ENCODE measurements at regions not wholly inside any gene's neighbourhood (a gene's known extent, or its start where the extent isn't known, plus 50 kb on each side); places are given as distances from the start of the nearest gene placed in this dataset.

- no peak for DNase-seq
- TF ChIP-seq CTCF (IDR thresholded peaks at IDR 0.05): no peak
Measured at GRCh38 chr18:30405038-30405437, 637.5 kb downstream of the DSC3 start.

DNA sequence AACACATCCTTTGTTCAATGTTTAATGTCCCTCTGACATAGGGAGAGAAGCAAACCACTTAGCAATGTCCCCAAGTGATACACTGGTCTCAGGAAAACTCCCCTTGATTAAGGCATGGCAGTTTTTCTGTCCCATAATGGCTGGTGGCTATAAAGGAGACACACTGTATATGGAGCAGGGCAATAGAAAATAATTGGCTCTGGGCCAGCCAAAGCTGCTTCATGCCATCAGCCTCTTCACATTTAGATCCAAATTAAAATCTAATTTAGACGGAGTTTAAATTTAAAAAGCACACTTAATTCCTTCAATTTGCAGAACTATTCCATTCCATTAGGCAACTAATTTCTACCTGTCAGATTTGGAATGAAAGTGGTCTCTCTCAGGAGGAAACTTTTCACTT is 638.1 kb downstream of the DSC3 start:
- TF ChIP-seq CTCF (IDR thresholded peaks at IDR 0.05): no peak
- Histone ChIP-seq H3K4me3 (no peak overlapping the region), H3K36me3 (no peaks in the 10 kb centered on the region), H3K9me3 (no peaks in the 10 kb centered on the region), H3K27ac (no peak overlapping the region), H3K27me3 (ENCODE audit: low read depth) (no peaks in the 10 kb centered on the region), H3K4me1 (no peaks in the 10 kb centered on the region)
- ATAC-seq (no peak), DNase-seq (no peak)
- intact Hi-C loops (cut with DNase I): no loop called here

More at GRCh38 chr18:30405038-30405437, 637.5 kb downstream of the DSC3 start:
- no peak for ATAC-seq
- Histone ChIP-seq H3K36me3 (no peaks in the 10 kb centered on the region), H3K27me3 (ENCODE audit: low read depth) (no peaks in the 10 kb centered on the region), H3K4me3 (no peak overlapping the region), H3K4me1 (no peaks in the 10 kb centered on the region), H3K9me3 (no peaks in the 10 kb centered on the region), H3K27ac (no peak overlapping the region)
- intact Hi-C loops (cut with DNase I): no loop called here

DNA sequence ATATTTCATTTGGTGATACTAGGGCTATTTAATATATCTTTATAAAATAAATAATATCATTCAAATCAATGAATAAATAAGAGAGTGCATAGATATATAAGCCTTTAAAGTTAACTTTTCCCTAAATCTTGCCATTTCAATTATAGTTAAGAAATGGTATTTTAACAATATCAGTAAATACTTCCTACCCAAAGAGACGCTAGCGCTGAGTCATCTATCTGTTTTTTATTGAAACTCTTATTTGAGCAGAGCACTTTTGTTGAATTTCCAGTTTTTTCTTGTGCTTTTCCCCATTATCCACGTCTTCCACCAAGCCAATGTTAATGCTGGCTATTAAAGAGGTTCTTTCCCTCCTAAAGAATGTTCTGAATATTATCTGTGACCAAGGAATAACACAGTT is 639.3 kb downstream of the DSC3 start:
- intact Hi-C loops (cut with DNase I): no loop called here
- Histone ChIP-seq H3K27ac (no peak overlapping the region), H3K36me3 (no peaks in the 10 kb centered on the region), H3K27me3 (ENCODE audit: low read depth) (no peaks in the 10 kb centered on the region), H3K4me1 (no peaks in the 10 kb centered on the region), H3K4me3 (no peak overlapping the region), H3K9me3 (no peaks in the 10 kb centered on the region)
- TF ChIP-seq CTCF (IDR thresholded peaks at IDR 0.05): no peak
- DNase-seq (no peak), ATAC-seq (no peak)

DNA sequence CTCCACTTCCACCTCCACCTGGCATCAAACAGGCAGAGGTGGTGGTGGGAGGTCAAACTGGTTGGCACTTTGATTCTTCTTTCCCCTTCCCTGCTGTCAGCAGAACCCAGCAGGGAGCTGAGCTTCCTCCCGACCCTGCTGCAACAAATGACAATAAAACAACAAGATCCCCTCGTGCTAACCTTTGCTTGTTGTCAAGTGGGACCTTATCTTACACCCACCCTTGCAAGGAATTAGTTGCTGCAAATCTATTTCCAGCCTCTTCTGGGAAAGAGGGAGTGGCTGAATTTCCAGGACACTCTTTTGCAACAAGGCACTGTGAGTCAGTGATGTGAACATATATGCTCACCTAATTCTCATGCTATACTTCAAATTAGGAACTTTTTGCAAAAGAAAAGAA is 655.1 kb downstream of the DSC3 start:
- TF ChIP-seq CTCF (IDR thresholded peaks at IDR 0.05): no peak
- no peaks in the 10 kb centered on the region for H3K27me3 ChIP-seq (ENCODE audit: low read depth)
- no peaks in the 10 kb centered on the region for H3K36me3 ChIP-seq
- intact Hi-C loops (cut with DNase I): no loop called here
- H3K27ac ChIP-seq: no peak overlapping the region
- H3K9me3 ChIP-seq: no peaks in the 10 kb centered on the region
- ATAC-seq: no peak
- H3K4me1 ChIP-seq: no peaks in the 10 kb centered on the region
- no peak overlapping the region for H3K4me3 ChIP-seq
- DNase-seq: no peak

- no peak for TF ChIP-seq CTCF (IDR thresholded peaks at IDR 0.05)
- Histone ChIP-seq H3K27me3 (ENCODE audit: low read depth) (no peaks in the 10 kb centered on the region), H3K4me1 (no peaks in the 10 kb centered on the region), H3K27ac (no peak overlapping the region), H3K4me3 (no peak overlapping the region), H3K9me3 (no peaks in the 10 kb centered on the region), H3K36me3 (no peaks in the 10 kb centered on the region)
- ATAC-seq (no peak), DNase-seq (no peak)
- intact Hi-C loops (cut with DNase I): no loop called here
Measured at GRCh38 chr18:30386624-30387023, 655.9 kb downstream of the DSC3 start.

- H3K4me3 ChIP-seq: no peak overlapping the region
- ATAC-seq (no peak), DNase-seq (no peak)
- H3K9me3 ChIP-seq: no peaks in the 10 kb centered on the region
- intact Hi-C loops (cut with DNase I): no loop called here
- H3K27ac ChIP-seq: no peak overlapping the region
- no peaks in the 10 kb centered on the region for H3K4me1 ChIP-seq
- no peak for TF ChIP-seq CTCF (IDR thresholded peaks at IDR 0.05)
- H3K27me3 ChIP-seq (ENCODE audit: low read depth): no peaks in the 10 kb centered on the region
- no peaks in the 10 kb centered on the region for H3K36me3 ChIP-seq
Measured at GRCh38 chr18:30385684-30386083, 656.9 kb downstream of the DSC3 start.

All from lower lobe of right lung (tissue), 2 donors.